Neural cell (in vitro differentiated cells): ENCODE measurements at regions not wholly inside any gene's neighbourhood (a gene's known extent, or its start where the extent isn't known, plus 50 kb on each side); places are given as distances from the start of the nearest gene placed in this dataset.
"Not testable (repeated sequence)": the region's sequence is repeated elsewhere in the genome, so short reads cannot be mapped to it uniquely, and the experiment has no call there.

Experiments
- H2AFZ ChIP-seq: fragments of 200-600, 300-800 bp; sonication (generic), shearing (Covaris generic); 2 replicates; pipeline ENCODE4 v1.6.0; 2014; ENCODE audit warnings: low read depth, mild to moderate bottlenecking, antibody characterized with exemption, low read length, moderate library complexity
- H3F3A ChIP-seq: fragments of 200-600 bp; shearing (Covaris generic); 2 replicates; pipeline ENCODE4 v1.6.1; 2016; ENCODE audit warnings: mild to moderate bottlenecking, moderate library complexity, mixed read lengths, antibody characterized with exemption, low read length; ENCODE audit not compliant: insufficient read depth, poor library complexity, severe bottlenecking
- H3K27ac ChIP-seq: fragments of 200-600, 300-800 bp; sonication (generic), shearing (Covaris generic); 2 replicates; pipeline ENCODE4 v1.5.1; 2014; ENCODE audit warnings: mild to moderate bottlenecking, low read length, moderate library complexity
- H3K27me3 ChIP-seq: fragments of 300-800, 200-600 bp; sonication (generic), shearing (Covaris generic); 2 replicates; pipeline ENCODE4 v1.6.0; 2014; ENCODE audit warnings: mild to moderate bottlenecking, low read depth, low read length, moderate library complexity; ENCODE audit not compliant: insufficient read depth
- H3K36me3 ChIP-seq: fragments of 300-800, 200-600 bp; sonication (generic), shearing (Covaris generic); 2 replicates; pipeline ENCODE4 v1.5.1; 2014; ENCODE audit warnings: mild to moderate bottlenecking, antibody characterized with exemption, low read length, moderate library complexity; ENCODE audit not compliant: insufficient read depth
- H3K4me2 ChIP-seq: fragments of 300-800, 200-600 bp; sonication (generic), shearing (Covaris generic); 2 replicates; pipeline ENCODE4 v1.6.0; 2014; ENCODE audit warnings: mild to moderate bottlenecking, low read length
- H3K4me3 ChIP-seq: fragments of 300-800, 200-600 bp; sonication (generic), shearing (Covaris generic); 2 replicates; pipeline ENCODE4 v1.5.1; 2014; ENCODE audit warnings: mild to moderate bottlenecking, low read length, moderate library complexity
- H3K79me2 ChIP-seq: fragments of 200-600 bp; shearing (Covaris generic); replicated peaks from 2 replicates; pipeline ENCODE4 v1.6.0; 2014; ENCODE audit warnings: mild to moderate bottlenecking, low read length, moderate library complexity; ENCODE audit not compliant: insufficient read depth
- H3K9ac ChIP-seq: fragments of 300-800, 200-600 bp; sonication (generic), shearing (Covaris generic); 2 replicates; pipeline ENCODE4 v1.6.1; 2016; ENCODE audit warnings: mild to moderate bottlenecking, low read length, mixed read lengths
- H3K9me2 ChIP-seq: fragments of 200-600 bp; shearing (Covaris generic); 2 replicates; pipeline ENCODE4 v1.6.1; 2016; ENCODE audit warnings: mild to moderate bottlenecking, low read length, mixed read lengths; ENCODE audit not compliant: insufficient read depth
- H3K9me3 ChIP-seq: fragments of 200-600, 300-800 bp; sonication (generic), shearing (Covaris generic); 2 replicates; pipeline ENCODE4 v1.6.1; 2016; ENCODE audit warnings: mild to moderate bottlenecking, mixed run types, low read length, moderate library complexity, mixed read lengths
- H4K20me1 ChIP-seq: fragments of 200-600 bp; shearing (Covaris generic); 2 replicates; pipeline ENCODE4 v1.6.1; 2016; ENCODE audit warnings: mild to moderate bottlenecking, mixed run types; ENCODE audit not compliant: insufficient read depth
- CTCF ChIP-seq: fragments of 450-650 bp; IDR thresholded peaks from 2 replicates; pipeline ENCODE4 v1.5.1; 2014; ENCODE audit warnings: antibody characterized with exemption, mild to moderate bottlenecking, moderate library complexity; ENCODE audit not compliant: poor library complexity, severe bottlenecking
- EP300 ChIP-seq: fragments of 450-650 bp; conservative IDR thresholded peaks from 2 replicates; pipeline ENCODE4 v1.6.1; 2014; ENCODE audit warnings: antibody characterized with exemption, mild to moderate bottlenecking, moderate library complexity; ENCODE audit not compliant: poor library complexity, severe bottlenecking
- EZH2 ChIP-seq: fragments of 200-600, 300-800 bp; shearing (Covaris generic), sonication (generic); IDR thresholded peaks from 2 replicates; pipeline ENCODE4 v1.6.1; 2014; ENCODE audit warnings: antibody characterized with exemption, low read length, borderline replicate concordance, mild to moderate bottlenecking; ENCODE audit not compliant: insufficient read depth, poor library complexity, severe bottlenecking
- MXI1 ChIP-seq: fragments of 450-650 bp; conservative IDR thresholded peaks from 2 replicates; pipeline ENCODE4 v1.6.1; 2014; ENCODE audit warnings: antibody characterized with exemption, mild to moderate bottlenecking; ENCODE audit not compliant: poor library complexity, severe bottlenecking
- POLR2AphosphoS5 ChIP-seq: IDR thresholded peaks from 2 replicates; pipeline ENCODE4 v1.6.1; 2012
- RAD21 ChIP-seq: fragments of 450-650 bp; conservative IDR thresholded peaks from 2 replicates; pipeline ENCODE4 v1.6.1; 2014; ENCODE audit warnings: antibody characterized with exemption, mild to moderate bottlenecking, moderate library complexity
- REST ChIP-seq: IDR thresholded peaks from 2 replicates; pipeline ENCODE4 v1.6.1; 2012; ENCODE audit warnings: borderline replicate concordance
- SMC3 ChIP-seq: fragments of 450-650 bp; conservative IDR thresholded peaks from 2 replicates; pipeline ENCODE4 v1.6.1; 2014; ENCODE audit warnings: antibody characterized with exemption, mild to moderate bottlenecking, moderate library complexity; ENCODE audit not compliant: poor library complexity
- TAF1 ChIP-seq: IDR thresholded peaks from 2 replicates; pipeline ENCODE4 v1.6.1; 2012; ENCODE audit warnings: low read depth

GRCh38 chr4:115470763-115471162 is 357.3 kb upstream of the NDST4 start:
- TF ChIP-seq EZH2, result no peak
- TF ChIP-seq MXI1, result no peak
- no peak for TF ChIP-seq REST
- TF ChIP-seq CTCF, result no peak
- no peak for TF ChIP-seq RAD21

GRCh38 chr4:115459301-115459700 is 345.9 kb upstream of the NDST4 start:
- not testable (repeated sequence) for H3K79me2 ChIP-seq, H3K9me2 ChIP-seq, H2AFZ ChIP-seq, H3F3A ChIP-seq, H3K27me3 ChIP-seq, H3K9ac ChIP-seq, H3K4me2 ChIP-seq, H3K36me3 ChIP-seq, H3K27ac ChIP-seq, H3K4me3 ChIP-seq, H4K20me1 ChIP-seq, H3K9me3 ChIP-seq

More at GRCh38 chr4:115470763-115471162, 357.3 kb upstream of the NDST4 start:
- no peak overlapping the region for H2AFZ ChIP-seq
- H3K9me3 ChIP-seq, result no peaks in the 10 kb centered on the region
- no peak overlapping the region for H3K27ac ChIP-seq
- no peaks in the 10 kb centered on the region for H3K36me3 ChIP-seq
- no peak overlapping the region for H3K4me3 ChIP-seq
- no peaks in the 10 kb centered on the region for H3K79me2 ChIP-seq
- no peak overlapping the region for H3K4me2 ChIP-seq
- no peaks in the 10 kb centered on the region for H3K27me3 ChIP-seq
- no peaks in the 10 kb centered on the region for H4K20me1 ChIP-seq
- no peaks in the 10 kb centered on the region for H3F3A ChIP-seq
- no peaks in the 10 kb centered on the region for H3K9me2 ChIP-seq
- H3K9ac ChIP-seq, result no peak overlapping the region

- no peaks in the 10 kb centered on the region for H3K79me2 ChIP-seq
- no peak overlapping the region for H3K27ac ChIP-seq
- no peak overlapping the region for H3K4me3 ChIP-seq
- H3F3A ChIP-seq, result no peaks in the 10 kb centered on the region
- TF ChIP-seq EP300 (no peak), REST (no peak), RAD21 (no peak), MXI1 (no peak), EZH2 (no peak), CTCF (no peak), SMC3 (no peak), POLR2AphosphoS5 (no peak), TAF1 (no peak)
- H3K27me3 ChIP-seq, result no peaks in the 10 kb centered on the region
- H2AFZ ChIP-seq, result no peak overlapping the region
- H3K36me3 ChIP-seq, result no peaks in the 10 kb centered on the region
- no peak overlapping the region for H3K4me2 ChIP-seq
- no peaks in the 10 kb centered on the region for H3K9me2 ChIP-seq
- no peaks in the 10 kb centered on the region for H4K20me1 ChIP-seq
- no peak overlapping the region for H3K9ac ChIP-seq
- no peaks in the 10 kb centered on the region for H3K9me3 ChIP-seq
Measured at GRCh38 chr4:115456231-115456630, 342.8 kb upstream of the NDST4 start.
